HG02623 (cell line): ENCODE measurements at regions not wholly inside any gene's neighbourhood (a gene's known extent, or its start where the extent isn't known, plus 50 kb on each side); places are given as distances from the start of the nearest gene placed in this dataset.
"Not testable (repeated sequence)": the region's sequence is repeated elsewhere in the genome, so short reads cannot be mapped to it uniquely, and the experiment has no call there.

Experiments
- ATAC-seq: cut with Tn5 transposase; IDR thresholded peaks from one replicate; pipeline ENCODE4 v1.9.1; 2021; ENCODE audit warnings: moderate library complexity; ENCODE audit not compliant: unreplicated experiment

- no peak for ATAC-seq
Observed at GRCh38 chr6:21333715-21334114, 259.8 kb upstream of the SOX4 start.

- ATAC-seq, result no peak
Observed at GRCh38 chr6:21334651-21335050, 258.9 kb upstream of the SOX4 start.

- no peak for ATAC-seq
Observed at GRCh38 chr6:21335591-21335990, 258.0 kb upstream of the SOX4 start.

GRCh38 chr6:21337263-21337662 lies 256.3 kb upstream of the SOX4 start:
- no peak for ATAC-seq

- ATAC-seq, result no peak
Observed at GRCh38 chr6:21340573-21340972, 253.0 kb upstream of the SOX4 start.

- ATAC-seq, result no peak
Observed at GRCh38 chr6:21341910-21342309, 251.6 kb upstream of the SOX4 start.

GRCh38 chr6:21342501-21342900 lies 251.1 kb upstream of the SOX4 start:
- ATAC-seq, result no peak

- ATAC-seq, result not testable (repeated sequence)
Observed at GRCh38 chr6:21345704-21346103, 247.8 kb upstream of the SOX4 start.

- no peak for ATAC-seq
Observed at GRCh38 chr6:21348146-21348503, 245.4 kb upstream of the SOX4 start.

GRCh38 chr6:21348504-21349195 lies 244.9 kb upstream of the SOX4 start:
- no peak for ATAC-seq

GRCh38 chr6:21349834-21350233 lies 243.7 kb upstream of the SOX4 start:
- no peak for ATAC-seq

- ATAC-seq, result no peak
Observed at GRCh38 chr6:21350926-21351325, 242.6 kb upstream of the SOX4 start.

- ATAC-seq, result no peak
Observed at GRCh38 chr6:21352131-21352530, 241.4 kb upstream of the SOX4 start.

GRCh38 chr6:21354805-21355238 lies 238.7 kb upstream of the SOX4 start:
- no peak for ATAC-seq

GRCh38 chr6:21355638-21356037 lies 237.9 kb upstream of the SOX4 start:
- no peak for ATAC-seq

- ATAC-seq, result no peak
Observed at GRCh38 chr6:21357262-21357661, 236.3 kb upstream of the SOX4 start.

- ATAC-seq, result no peak
Observed at GRCh38 chr6:21359926-21360325, 233.6 kb upstream of the SOX4 start.

- no peak for ATAC-seq
Observed at GRCh38 chr6:21360336-21360735, 233.2 kb upstream of the SOX4 start.

- no peak for ATAC-seq
Observed at GRCh38 chr6:21367148-21367547, 226.4 kb upstream of the SOX4 start.

GRCh38 chr6:21367649-21368154 lies 225.8 kb upstream of the SOX4 start:
- ATAC-seq, result no peak

- ATAC-seq, result no peak
Observed at GRCh38 chr6:21371061-21371460, 222.5 kb upstream of the SOX4 start.

- no peak for ATAC-seq
Observed at GRCh38 chr6:21371676-21372171, 221.8 kb upstream of the SOX4 start.
